NCI-H187 treated with DMSO at 0.1 percent for 48 hours (cell line): ENCODE measurements at regions not wholly inside any gene's neighbourhood (a gene's known extent, or its start where the extent isn't known, plus 50 kb on each side); places are given as distances from the start of the nearest gene placed in this dataset.

Experiments used
- DNase-seq: peaks from one replicate; lab custom pipeline; 2025; lab: John Stamatoyannopoulos, UW

GRCh38 chr2:235170016-235170415, 218.2 kb downstream of the SH3BP4 start:
- DNase-seq = no peak

GRCh38 chr2:235170536-235171521, 219.0 kb downstream of the SH3BP4 start:
- no peak for DNase-seq

GRCh38 chr2:235171550-235172031, 219.8 kb downstream of the SH3BP4 start:
- no peak for DNase-seq

- no peak for DNase-seq
Measured at GRCh38 chr2:235180642-235181041, 228.8 kb downstream of the SH3BP4 start.

- no peak for DNase-seq
Measured at GRCh38 chr2:235183786-235184185, 232.0 kb downstream of the SH3BP4 start.

- DNase-seq = no peak
Measured at GRCh38 chr2:235187806-235188205, 236.0 kb downstream of the SH3BP4 start.

- no peak for DNase-seq
Measured at GRCh38 chr2:235191486-235191885, 239.7 kb downstream of the SH3BP4 start.

- DNase-seq = no peak
Measured at GRCh38 chr2:235191978-235192377, 240.2 kb downstream of the SH3BP4 start.

GRCh38 chr2:235194351-235194750, 242.5 kb downstream of the SH3BP4 start:
- DNase-seq = no peak

GRCh38 chr2:235194836-235195235, 243.0 kb downstream of the SH3BP4 start:
- DNase-seq = no peak

GRCh38 chr2:235195921-235196320, 244.1 kb downstream of the SH3BP4 start:
- DNase-seq = no peak

GRCh38 chr2:235199128-235199527, 247.3 kb downstream of the SH3BP4 start:
- DNase-seq = no peak

GRCh38 chr2:235200216-235200615, 248.4 kb downstream of the SH3BP4 start:
- no peak for DNase-seq

- DNase-seq = no peak
Measured at GRCh38 chr2:235201756-235202155, 249.9 kb downstream of the SH3BP4 start.

- no peak for DNase-seq
Measured at GRCh38 chr2:235204948-235205347, 253.1 kb downstream of the SH3BP4 start.

- no peak for DNase-seq
Measured at GRCh38 chr2:235206399-235206798, 254.6 kb downstream of the SH3BP4 start.

GRCh38 chr2:235206980-235207579, 255.3 kb downstream of the SH3BP4 start:
- DNase-seq = no peak

GRCh38 chr2:235211056-235211455, 259.2 kb downstream of the SH3BP4 start:
- DNase-seq = no peak

- DNase-seq = no peak
Measured at GRCh38 chr2:235212501-235213158, 260.8 kb downstream of the SH3BP4 start.

GRCh38 chr2:235215248-235215647, 263.4 kb downstream of the SH3BP4 start:
- DNase-seq = no peak

GRCh38 chr2:235216901-235217300, 265.1 kb downstream of the SH3BP4 start:
- DNase-seq = no peak

GRCh38 chr2:235217846-235218245, 266.0 kb downstream of the SH3BP4 start:
- DNase-seq = no peak

- no peak for DNase-seq
Measured at GRCh38 chr2:235218486-235218907, 266.7 kb downstream of the SH3BP4 start.
